Omental fat pad (tissue), 3 donors: ENCODE measurements at regions not wholly inside any gene's neighbourhood (a gene's known extent, or its start where the extent isn't known, plus 50 kb on each side); places are given as distances from the start of the nearest gene placed in this dataset.
"Not testable (repeated sequence)": the region's sequence is repeated elsewhere in the genome, so short reads cannot be mapped to it uniquely, and the experiment has no call there.

Experiments
- ATAC-seq: fragments of 150-250 bp; one replicate; pipeline ENCODE4 v1.9.1; 2016; ENCODE audit warnings: mild to moderate bottlenecking, moderate library complexity; ENCODE audit not compliant: low FRiP score
- DNase-seq: peaks from one replicate; pipeline ENCODE4 v3.0.0-alpha.2; 2019; ENCODE audit warnings: low spot score
- TF ChIP-seq, protein P1 (sequence below), 3 donors: fragments of 450-650 bp; IDR thresholded peaks; one replicate each; pipeline ENCODE4 v1.5.1; 2016 to 2017; ENCODE audit warnings: antibody characterized with exemption in 3 of 3, mild to moderate bottlenecking in 3 of 3, moderate library complexity in 2 of 3

DNA sequence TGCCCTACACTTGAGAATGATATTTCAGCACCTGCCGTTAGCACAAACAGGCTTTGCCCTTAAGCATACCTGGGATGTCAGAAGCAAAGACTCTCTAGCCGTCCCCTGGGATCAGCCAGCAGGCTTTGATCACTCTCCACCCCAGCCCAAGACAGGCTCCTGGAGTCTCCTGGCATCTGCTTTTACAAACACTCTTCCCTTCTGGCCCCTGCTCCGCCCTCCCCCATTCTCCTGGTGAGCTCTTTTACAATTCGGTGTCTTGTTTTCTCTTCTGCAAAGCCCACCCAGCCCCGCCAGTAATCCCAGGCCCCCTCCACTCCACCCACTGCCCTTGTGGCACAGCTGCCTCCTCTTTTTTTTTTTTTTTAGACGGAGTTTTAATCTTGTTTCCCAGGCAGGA, 50.4 kb downstream of the KATNIP start:
- ATAC-seq, result no peak
- DNase-seq, result no peak
- TF ChIP-seq, protein P1, sequence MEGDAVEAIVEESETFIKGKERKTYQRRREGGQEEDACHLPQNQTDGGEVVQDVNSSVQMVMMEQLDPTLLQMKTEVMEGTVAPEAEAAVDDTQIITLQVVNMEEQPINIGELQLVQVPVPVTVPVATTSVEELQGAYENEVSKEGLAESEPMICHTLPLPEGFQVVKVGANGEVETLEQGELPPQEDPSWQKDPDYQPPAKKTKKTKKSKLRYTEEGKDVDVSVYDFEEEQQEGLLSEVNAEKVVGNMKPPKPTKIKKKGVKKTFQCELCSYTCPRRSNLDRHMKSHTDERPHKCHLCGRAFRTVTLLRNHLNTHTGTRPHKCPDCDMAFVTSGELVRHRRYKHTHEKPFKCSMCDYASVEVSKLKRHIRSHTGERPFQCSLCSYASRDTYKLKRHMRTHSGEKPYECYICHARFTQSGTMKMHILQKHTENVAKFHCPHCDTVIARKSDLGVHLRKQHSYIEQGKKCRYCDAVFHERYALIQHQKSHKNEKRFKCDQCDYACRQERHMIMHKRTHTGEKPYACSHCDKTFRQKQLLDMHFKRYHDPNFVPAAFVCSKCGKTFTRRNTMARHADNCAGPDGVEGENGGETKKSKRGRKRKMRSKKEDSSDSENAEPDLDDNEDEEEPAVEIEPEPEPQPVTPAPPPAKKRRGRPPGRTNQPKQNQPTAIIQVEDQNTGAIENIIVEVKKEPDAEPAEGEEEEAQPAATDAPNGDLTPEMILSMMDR (IDR thresholded peaks at IDR 0.05), result no peak

DNA sequence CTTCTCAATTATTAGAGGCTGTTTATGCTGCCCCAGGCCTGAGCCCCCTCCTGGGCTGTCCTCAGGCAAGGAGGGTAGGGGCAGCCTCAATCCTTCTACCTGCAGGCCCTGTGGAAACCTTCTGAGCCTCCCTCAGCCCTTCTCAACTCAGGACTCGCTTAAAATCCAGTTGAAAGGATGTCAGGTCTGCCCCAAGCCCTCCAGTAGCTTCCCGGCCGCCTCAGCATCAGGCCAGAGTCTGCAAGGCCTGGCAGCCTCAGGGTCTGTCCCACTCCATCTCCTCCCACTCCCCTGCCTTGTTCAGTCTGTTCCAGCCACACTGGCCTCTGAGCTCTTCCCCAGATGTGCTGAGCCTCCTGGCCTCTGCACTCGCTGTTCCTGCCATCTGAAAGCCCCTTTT, 52.2 kb downstream of the KATNIP start:
- TF ChIP-seq, protein P1 (IDR thresholded peaks at IDR 0.05), result no peak
- ATAC-seq (no peak), DNase-seq (no peak)

DNA sequence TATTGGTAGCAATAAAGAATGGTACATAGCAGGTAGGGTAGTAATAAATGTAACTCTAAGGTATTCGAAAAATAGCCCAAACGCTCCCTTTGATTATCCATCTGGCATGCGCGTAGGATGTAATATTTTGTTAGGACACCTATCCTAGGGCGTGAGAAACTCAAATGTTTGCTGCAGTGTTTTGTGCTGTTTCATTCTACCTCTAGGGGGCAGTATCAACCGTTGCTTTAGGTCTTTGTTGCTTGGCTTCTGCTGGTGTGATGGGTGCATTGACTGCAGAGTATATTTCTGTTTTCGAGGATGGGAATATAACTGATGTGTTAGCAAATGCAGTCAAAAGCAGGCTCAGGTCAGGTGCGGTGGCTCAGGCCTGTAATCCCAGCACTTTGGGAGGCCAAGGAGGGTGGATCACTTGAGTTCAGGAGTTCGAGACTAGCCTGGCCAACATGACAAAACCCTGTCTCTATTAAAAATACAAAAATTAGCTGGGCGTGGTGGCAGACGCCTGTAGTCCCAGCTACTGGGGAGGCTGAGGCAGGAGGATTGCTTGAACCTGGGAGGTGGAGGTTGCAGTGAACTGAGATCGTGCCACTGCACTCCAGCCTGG, 55.7 kb downstream of the KATNIP start:
- not testable (repeated sequence) for ATAC-seq, DNase-seq

DNA sequence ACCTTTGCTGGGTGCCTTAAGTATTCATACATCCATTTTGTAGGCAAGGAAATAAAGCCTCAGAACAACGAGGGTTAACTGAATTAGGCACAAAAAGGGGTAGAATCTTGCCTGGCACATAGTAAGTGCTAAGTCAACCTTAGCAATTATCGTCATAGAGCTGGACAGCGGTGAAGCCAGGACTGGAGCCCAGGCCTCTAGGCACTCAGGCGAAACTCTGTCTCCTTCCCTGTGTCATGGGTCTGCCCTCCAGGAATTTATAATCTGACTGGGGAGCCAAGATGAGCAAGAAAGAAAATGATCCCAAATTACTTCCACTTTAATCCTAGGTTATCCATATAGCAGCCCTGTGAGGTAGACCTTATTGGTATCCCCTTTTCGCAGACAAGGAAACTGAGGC, 61.4 kb downstream of the KATNIP start:
- no peak for DNase-seq
- no peak for ATAC-seq
- TF ChIP-seq, protein P1 (IDR thresholded peaks at IDR 0.05), result no peak

DNA sequence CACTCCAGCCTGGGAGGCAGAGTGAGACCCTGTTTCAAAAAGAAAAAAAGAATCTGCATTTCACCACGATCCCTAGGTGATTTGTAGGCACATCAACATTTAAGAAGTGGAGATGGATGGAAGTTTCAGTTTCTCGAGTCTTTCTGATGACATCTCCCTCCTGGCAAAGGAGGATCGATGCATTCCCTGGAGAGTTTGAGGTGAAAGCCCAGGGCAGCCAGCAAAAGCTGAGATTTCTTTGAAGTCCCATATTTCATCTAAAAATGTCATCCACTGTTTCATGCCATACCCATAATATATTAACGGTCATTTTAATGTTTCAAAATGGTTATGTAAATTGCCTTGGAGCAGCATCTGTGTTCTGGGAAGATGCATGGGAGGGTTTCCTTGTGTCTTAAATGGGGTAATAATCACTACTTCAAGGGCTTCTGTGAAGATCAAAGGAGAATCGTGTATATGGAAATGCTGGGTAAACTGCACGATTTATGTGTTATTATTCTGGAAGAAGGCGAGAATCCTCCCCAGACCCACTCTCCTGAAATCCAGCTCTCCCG, 63.4 kb downstream of the KATNIP start:
- TF ChIP-seq, protein P1 (IDR thresholded peaks at IDR 0.05), result no peak
- DNase-seq (no peak), ATAC-seq (no peak)

DNA sequence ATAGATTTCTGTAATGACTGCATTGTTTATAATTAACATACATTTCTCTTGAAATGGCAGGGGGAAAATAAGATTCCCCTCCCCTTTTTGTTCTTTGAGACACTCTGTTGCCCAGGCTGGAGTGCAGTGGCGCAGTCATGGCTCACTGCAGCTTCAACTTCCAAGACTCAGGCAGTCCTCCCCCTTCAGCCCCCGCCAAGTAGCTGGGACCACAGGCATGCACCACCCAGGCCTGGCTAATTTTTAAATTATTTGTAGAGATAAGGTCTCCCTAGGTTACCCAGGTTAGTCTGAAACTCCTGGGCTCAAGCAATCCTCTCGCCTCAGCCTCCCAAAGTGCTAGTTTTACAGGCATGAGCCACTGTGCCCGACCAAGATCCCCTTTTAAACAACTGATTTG, 67.7 kb downstream of the KATNIP start:
- ATAC-seq (no peak), DNase-seq (no peak)
- TF ChIP-seq, protein P1 (IDR thresholded peaks at IDR 0.05), result no peak

DNA sequence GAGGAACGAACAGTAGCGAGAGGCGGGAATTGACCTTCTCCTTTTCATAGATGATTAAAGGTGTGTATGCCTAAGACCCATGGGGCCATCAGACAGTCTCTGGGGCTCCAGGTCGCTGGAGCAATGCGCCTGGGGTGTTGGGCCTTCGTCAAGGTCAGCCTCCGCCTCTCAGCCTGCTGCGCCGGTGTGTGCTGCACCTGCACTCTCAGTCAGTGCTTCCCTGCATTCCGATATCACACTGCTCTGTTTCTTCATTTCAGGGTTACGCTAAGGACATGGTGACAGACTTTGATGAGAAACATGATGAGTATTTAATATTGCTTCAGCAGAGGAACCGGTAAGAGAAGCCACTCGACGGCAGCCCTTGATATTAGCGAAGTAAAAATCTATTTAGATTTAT, 68.2 kb downstream of the KATNIP start:
- TF ChIP-seq, protein P1 (IDR thresholded peaks at IDR 0.05), result no peak
- no peak for ATAC-seq

More for the DNA sequence above, 68.2 kb downstream of the KATNIP start:
- DNase-seq, result no peak
